AG04450 (cell line): ENCODE measurements at regions not wholly inside any gene's neighbourhood (a gene's known extent, or its start where the extent isn't known, plus 50 kb on each side); places are given as distances from the start of the nearest gene placed in this dataset.
"Not testable (repeated sequence)": the region's sequence is repeated elsewhere in the genome, so short reads cannot be mapped to it uniquely, and the experiment has no call there.

Experiments
- CTCF ChIA-PET: fragments of 300-600, 350-600 bp; formaldehyde crosslinking; extraction: SDS; loops from one replicate; lab custom pipeline; 2022; ENCODE audit warnings: antibody characterized with exemption, inconsistent platforms; lab: Charles Lee
- POLR2A ChIA-PET: fragments of 350-600 bp; formaldehyde crosslinking; extraction: SDS; loops from one replicate; lab custom pipeline; 2021; ENCODE audit warnings: antibody characterized with exemption, inconsistent platforms; lab: Yijun Ruan, JAX
- DNase-seq: peaks from one replicate; pipeline ENCODE4 v3.0.0-alpha.2; 2011; ENCODE audit warnings: low read depth, low spot score
- H3K27ac ChIP-seq: one replicate; pipeline ENCODE4 v1.5.1; 2012; ENCODE audit warnings: low read depth, low read length, control low read depth
- H3K27me3 ChIP-seq: one replicate; pipeline ENCODE4 v1.6.0; 2012; ENCODE audit warnings: low read length; ENCODE audit not compliant: control insufficient read depth, insufficient read depth
- H3K4me3 ChIP-seq: 2 replicates; pipeline ENCODE4 v1.5.1; 2011; ENCODE audit warnings: mild to moderate bottlenecking, low read depth, low read length, control low read depth
- H3K9me3 ChIP-seq: 2 replicates; pipeline ENCODE4 v1.5.1; 2012; ENCODE audit warnings: low read length; ENCODE audit not compliant: control insufficient read depth, insufficient read depth
- CTCF ChIP-seq: IDR thresholded peaks from 2 replicates; pipeline ENCODE4 v1.5.1; 2011; ENCODE audit warnings: low read depth, low read length, control low read depth, inconsistent platforms

- no peak for TF ChIP-seq CTCF
- ChIA-PET CTCF (no interaction called here), POLR2A (no interaction called here)
- H3K27me3 ChIP-seq = no peaks in the 10 kb centered on the region
- H3K4me3 ChIP-seq = no peak overlapping the region
- H3K9me3 ChIP-seq = peaks cover 45% of the 10 kb centered on the region
- DNase-seq = no peak
- H3K27ac ChIP-seq = no peak overlapping the region
Observed at GRCh38 chr19:28066161-28066560, 1146.8 kb downstream of the UQCRFS1 start.

- Histone ChIP-seq H3K4me3 (no peak overlapping the region), H3K27ac (no peak overlapping the region), H3K27me3 (no peaks in the 10 kb centered on the region), H3K9me3 (peaks cover 53% of the 10 kb centered on the region)
- ChIA-PET CTCF (no interaction called here), POLR2A (no interaction called here)
- no peak for DNase-seq
- TF ChIP-seq CTCF = no peak
Observed at GRCh38 chr19:28065026-28065425, 1147.9 kb downstream of the UQCRFS1 start.

GRCh38 chr19:28063702-28064101 is 1149.2 kb downstream of the UQCRFS1 start:
- H3K9me3 ChIP-seq = peaks cover 62% of the 10 kb centered on the region
- POLR2A ChIA-PET = no interaction called here
- no peak overlapping the region for H3K4me3 ChIP-seq

GRCh38 chr19:28061111-28061510 is 1151.8 kb downstream of the UQCRFS1 start:
- peaks cover 65% of the 10 kb centered on the region for H3K9me3 ChIP-seq
- no peak overlapping the region for H3K27ac ChIP-seq
- no peak for TF ChIP-seq CTCF
- H3K4me3 ChIP-seq = no peak overlapping the region
- POLR2A ChIA-PET = no interaction called here
- CTCF ChIA-PET = no interaction called here
- H3K27me3 ChIP-seq = no peaks in the 10 kb centered on the region
- no peak for DNase-seq

More at GRCh38 chr19:28063702-28064101, 1149.2 kb downstream of the UQCRFS1 start:
- Histone ChIP-seq H3K27ac (no peak overlapping the region), H3K27me3 (no peaks in the 10 kb centered on the region)
- no peak for TF ChIP-seq CTCF
- CTCF ChIA-PET = no interaction called here
- no peak for DNase-seq

- H3K4me3 ChIP-seq, H3K27me3 ChIP-seq, H3K27ac ChIP-seq, DNase-seq, CTCF ChIA-PET, POLR2A ChIA-PET: not testable (repeated sequence)
- peaks cover 46% of the 10 kb centered on the region for H3K9me3 ChIP-seq
Observed at GRCh38 chr19:28057026-28057425, 1155.9 kb downstream of the UQCRFS1 start.

- ChIA-PET POLR2A (no interaction called here), CTCF (no interaction called here)
- Histone ChIP-seq H3K27me3 (no peaks in the 10 kb centered on the region), H3K9me3 (peaks cover 43% of the 10 kb centered on the region; the same call in 1 of the 2 replicates), H3K4me3 (no peak overlapping the region), H3K27ac (no peak overlapping the region)
- TF ChIP-seq CTCF = no peak
- no peak for DNase-seq
Observed at GRCh38 chr19:28051047-28051446, 1161.9 kb downstream of the UQCRFS1 start.
